Gastroesophageal sphincter (tissue), 4 donors: ENCODE measurements at regions not wholly inside any gene's neighbourhood (a gene's known extent, or its start where the extent isn't known, plus 50 kb on each side); places are given as distances from the start of the nearest gene placed in this dataset.
"Not testable (repeated sequence)": the region's sequence is repeated elsewhere in the genome, so short reads cannot be mapped to it uniquely, and the experiment has no call there.

Source experiments
- ATAC-seq: fragments of 150-250 bp; one replicate; pipeline ENCODE4 v1.9.1; 2016; ENCODE audit warnings: mild to moderate bottlenecking, moderate library complexity
- H3K27ac ChIP-seq, 4 donors: fragments of 200-600 bp; sonication (generic) in 3 of 4; 1 replicate in 3 of 4; 2 replicates in 1 of 4; pipeline ENCODE4 v1.5.1; 2016 to 2019
- H3K27me3 ChIP-seq: fragments of 200-600 bp; sonication (generic); one replicate; pipeline ENCODE4 v1.5.1; 2019
- H3K36me3 ChIP-seq, 2 donors: fragments of 200-600 bp; sonication (generic); one replicate each; pipeline ENCODE4 v1.5.1; 2019; ENCODE audit warnings: control low read depth in 1 of 2
- H3K4me1 ChIP-seq, 3 donors: fragments of 200-600 bp; sonication (generic); 1 replicate in 2 of 3; 2 replicates in 1 of 3; pipeline ENCODE4 v1.5.1; 2016 to 2019; ENCODE audit warnings: control low read depth in 2 of 3
- H3K4me3 ChIP-seq, 2 donors: fragments of 200-600 bp; sonication (generic); one replicate each; pipeline ENCODE4 v1.5.1; 2019; ENCODE audit warnings: mild to moderate bottlenecking in 1 of 2, moderate library complexity in 1 of 2
- H3K9me3 ChIP-seq, 3 donors: fragments of 200-600 bp; sonication (generic); one replicate each; pipeline ENCODE4 v1.5.1; 2017 to 2019; ENCODE audit warnings: control low read depth in 2 of 3
- EP300 ChIP-seq: sonication (generic); formaldehyde crosslinking; IDR thresholded peaks from one replicate; pipeline ENCODE4 v1.6.1; 2017; ENCODE audit warnings: antibody characterized with exemption, mild to moderate bottlenecking
- POLR2A ChIP-seq, 2 donors: fragments of 450-650 bp; IDR thresholded peaks; one replicate each; pipeline ENCODE4 v1.6.1; 2017; ENCODE audit warnings: antibody characterized with exemption in 2 of 2, mild to moderate bottlenecking in 2 of 2, moderate library complexity in 1 of 2
- POLR2AphosphoS5 ChIP-seq: sonication (generic); formaldehyde crosslinking; IDR thresholded peaks from one replicate; pipeline ENCODE4 v1.6.1; 2017; ENCODE audit warnings: antibody characterized with exemption
- WGBS, 2 donors: methylation state at CpG; one replicate each; pipeline ENCODE4 v1.1.5; 2018; ENCODE audit warnings: low coverage in 1 of 2; 5-methylcytosine and 5-hydroxymethylcytosine counted together
- TF ChIP-seq, protein P1 (sequence below), 4 experiments: fragments of 200-600 bp in 2 of 4; fragments of 450-650 bp in 2 of 4; sonication (generic) in 1 of 4; IDR thresholded peaks; one replicate each; pipeline ENCODE4 v1.5.1; 2017 to 2019; ENCODE audit warnings: antibody characterized with exemption in 4 of 4, mild to moderate bottlenecking in 2 of 4, moderate library complexity in 2 of 4

DNA sequence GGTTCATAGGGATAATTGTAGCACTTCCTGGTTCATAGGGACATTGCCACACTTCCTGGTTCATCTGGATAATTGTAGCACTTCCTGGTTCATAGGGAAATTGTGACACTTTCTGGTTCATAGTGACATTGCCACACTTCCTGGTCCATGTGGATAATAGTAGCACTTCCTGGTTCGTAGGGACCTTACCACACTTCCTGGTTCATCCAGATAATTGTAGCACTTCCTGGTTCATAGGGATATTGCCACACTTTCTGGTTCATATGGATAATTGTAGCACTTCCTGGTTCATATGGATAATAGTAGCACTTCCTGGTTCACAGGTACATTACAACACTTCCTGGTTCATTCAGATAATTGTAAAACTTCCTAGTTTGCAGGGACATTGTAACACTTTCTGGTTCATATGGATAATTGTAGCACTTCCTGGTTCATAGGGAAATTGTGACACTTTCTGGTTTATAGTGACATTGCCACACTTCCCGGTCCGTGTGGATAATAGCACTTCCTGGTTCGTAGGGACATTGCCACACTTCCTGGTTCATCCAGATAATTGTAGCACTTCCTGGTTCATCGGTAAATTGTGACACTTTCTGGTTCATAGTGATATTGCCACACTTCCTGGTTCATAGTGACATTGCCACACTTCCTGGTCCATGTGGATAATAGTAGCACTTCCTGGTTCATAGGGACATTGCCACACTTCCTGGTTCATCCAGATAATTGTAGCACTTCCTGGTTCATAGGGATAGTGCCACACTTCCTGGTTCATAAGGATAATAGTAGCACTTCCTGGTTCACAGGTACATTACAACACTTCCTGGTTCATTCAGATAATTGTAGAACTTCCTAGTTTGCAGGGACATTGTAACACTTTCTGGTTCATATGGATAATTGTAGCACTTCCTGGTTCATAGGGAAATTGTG lies 60.8 kb upstream of the CD99 start:
- not testable (repeated sequence) for H3K4me1 ChIP-seq, H3K4me3 ChIP-seq, ATAC-seq, H3K9me3 ChIP-seq, H3K27me3 ChIP-seq
- WGBS, 2 donors: 86 to 94% methylated on average over 5 of the region's 5 CpGs
- peak overlapping the region in 3 of 4 donors; percentile 6 to 27 (median 21) for H3K27ac ChIP-seq
- peaks cover 0 to 30% of the 10 kb centered on the region in 2 donors for H3K36me3 ChIP-seq

DNA sequence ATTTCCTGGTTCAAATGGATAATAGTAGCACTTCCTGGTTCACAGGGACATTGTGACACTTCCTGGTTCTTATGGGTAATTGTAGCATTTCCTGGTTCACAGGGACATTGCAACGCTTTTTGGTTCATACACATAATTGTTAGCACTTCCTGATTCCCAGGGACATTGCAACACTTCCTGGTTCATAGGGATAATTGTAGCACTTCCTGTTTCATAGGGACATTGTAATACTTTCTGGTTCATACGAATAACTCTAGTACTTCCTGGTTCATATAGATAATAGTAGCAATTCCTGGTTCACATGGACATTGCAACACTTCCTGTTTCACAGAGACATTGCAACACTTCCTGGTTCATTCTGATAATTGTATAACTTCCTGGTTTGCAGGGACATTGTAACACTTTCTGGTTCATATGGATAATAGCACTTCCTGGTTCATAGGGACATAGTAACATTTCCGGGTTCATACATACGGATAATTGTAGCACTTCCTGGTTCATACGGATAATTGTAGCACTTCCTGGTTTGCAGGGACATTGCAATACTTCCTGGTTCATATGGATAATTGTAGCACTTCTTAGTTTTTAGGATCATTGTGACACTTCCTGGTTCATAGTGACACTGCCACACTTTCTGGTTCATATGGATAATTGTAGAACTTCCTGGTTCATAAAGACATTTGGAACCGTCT lies 61.6 kb upstream of the CD99 start:
- TF ChIP-seq POLR2AphosphoS5 (no peak), EP300 (no peak), POLR2A (IDR thresholded peaks at IDR 0.05) (no peak)
- TF ChIP-seq, protein P1, sequence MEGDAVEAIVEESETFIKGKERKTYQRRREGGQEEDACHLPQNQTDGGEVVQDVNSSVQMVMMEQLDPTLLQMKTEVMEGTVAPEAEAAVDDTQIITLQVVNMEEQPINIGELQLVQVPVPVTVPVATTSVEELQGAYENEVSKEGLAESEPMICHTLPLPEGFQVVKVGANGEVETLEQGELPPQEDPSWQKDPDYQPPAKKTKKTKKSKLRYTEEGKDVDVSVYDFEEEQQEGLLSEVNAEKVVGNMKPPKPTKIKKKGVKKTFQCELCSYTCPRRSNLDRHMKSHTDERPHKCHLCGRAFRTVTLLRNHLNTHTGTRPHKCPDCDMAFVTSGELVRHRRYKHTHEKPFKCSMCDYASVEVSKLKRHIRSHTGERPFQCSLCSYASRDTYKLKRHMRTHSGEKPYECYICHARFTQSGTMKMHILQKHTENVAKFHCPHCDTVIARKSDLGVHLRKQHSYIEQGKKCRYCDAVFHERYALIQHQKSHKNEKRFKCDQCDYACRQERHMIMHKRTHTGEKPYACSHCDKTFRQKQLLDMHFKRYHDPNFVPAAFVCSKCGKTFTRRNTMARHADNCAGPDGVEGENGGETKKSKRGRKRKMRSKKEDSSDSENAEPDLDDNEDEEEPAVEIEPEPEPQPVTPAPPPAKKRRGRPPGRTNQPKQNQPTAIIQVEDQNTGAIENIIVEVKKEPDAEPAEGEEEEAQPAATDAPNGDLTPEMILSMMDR (IDR thresholded peaks at IDR 0.05): no peak
- ATAC-seq: no peak
- Histone ChIP-seq H3K27me3 (no peaks in the 10 kb centered on the region), H3K36me3 (peaks cover 0 to 38% of the 10 kb centered on the region in 2 donors), H3K27ac (peak overlapping the region in 1 of 4 donors; percentile 10), H3K4me3 (no peak overlapping the region), H3K4me1 (no peaks in the 10 kb centered on the region), H3K9me3 (no peaks in the 10 kb centered on the region)
- WGBS, 2 donors: 81 to 93% methylated on average over 6 of the region's 6 CpGs

DNA sequence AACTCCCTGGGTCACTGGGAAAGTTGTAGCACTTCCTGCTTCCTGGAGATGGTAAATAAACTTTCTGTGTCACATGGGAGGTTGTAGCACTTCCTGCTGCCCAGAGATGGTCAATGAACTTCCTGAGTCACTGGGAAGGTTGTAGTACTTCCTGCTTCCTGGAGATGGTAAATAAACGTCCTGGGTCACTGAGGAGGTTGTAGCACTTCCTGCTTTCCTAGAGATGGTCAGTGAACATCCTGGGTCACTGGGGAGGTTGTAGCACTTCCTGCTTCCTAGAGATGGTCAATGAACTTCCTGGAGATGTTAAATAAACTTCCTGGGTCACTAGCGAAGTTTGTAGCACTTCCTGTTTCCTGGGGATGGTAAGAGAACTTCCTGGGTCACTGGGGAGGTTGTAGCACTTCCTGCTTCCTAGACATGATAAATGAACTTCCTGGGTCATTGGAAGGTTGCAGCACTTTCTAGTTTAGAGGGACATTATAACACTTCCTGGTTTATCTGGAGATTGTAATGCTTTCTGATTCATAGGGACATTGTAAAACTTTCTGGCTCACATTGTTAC lies 62.3 kb upstream of the CD99 start:
- WGBS, 2 donors: 71% methylated on average over 2 of the region's 2 CpGs; no CpG with 5 or more reads in 1 of the 2 donors
- Histone ChIP-seq H3K4me1 (no peaks in the 10 kb centered on the region), H3K27ac (peak overlapping the region in 1 of 4 donors; percentile 10), H3K27me3 (no peaks in the 10 kb centered on the region), H3K9me3 (no peaks in the 10 kb centered on the region), H3K4me3 (no peak overlapping the region), H3K36me3 (peaks cover 0 to 44% of the 10 kb centered on the region in 2 donors)
- TF ChIP-seq, protein P1 (IDR thresholded peaks at IDR 0.05): no peak
- TF ChIP-seq POLR2A (IDR thresholded peaks at IDR 0.05): no peak
- TF ChIP-seq EP300: no peak
- TF ChIP-seq POLR2AphosphoS5: no peak
- no peak for ATAC-seq

DNA sequence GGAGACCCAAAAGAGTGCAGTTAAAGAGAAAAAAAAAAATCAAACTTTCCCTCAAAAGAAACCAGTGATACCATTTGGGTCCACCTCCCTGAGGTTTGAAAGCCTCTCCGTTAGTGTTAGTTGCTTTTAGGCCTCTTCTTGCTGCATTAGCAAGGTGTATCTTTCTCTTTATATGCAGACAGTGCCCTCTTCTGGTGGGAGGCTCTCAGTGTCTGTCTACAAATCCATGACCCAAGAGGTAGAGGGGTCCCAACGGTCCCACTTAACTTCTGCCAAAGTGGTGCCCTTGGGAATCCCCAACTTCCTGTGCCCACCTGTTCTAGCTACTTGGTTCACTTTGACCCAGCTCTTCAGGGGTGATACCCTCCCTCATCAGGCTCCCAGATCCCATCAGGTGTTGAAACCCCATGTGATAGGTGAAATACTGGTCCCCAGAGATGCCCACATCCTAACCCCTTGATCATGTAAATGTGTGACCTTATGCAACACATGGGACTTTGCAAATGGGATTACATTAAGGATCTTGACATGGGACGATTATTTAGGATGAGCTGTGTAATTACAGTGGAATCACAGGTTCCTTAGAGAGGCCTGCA lies 63.7 kb upstream of the CD99 start:
- Histone ChIP-seq H3K4me3 (no peak overlapping the region), H3K36me3 (peaks cover 0 to 57% of the 10 kb centered on the region in 2 donors), H3K27me3 (no peaks in the 10 kb centered on the region), H3K9me3 (no peaks in the 10 kb centered on the region), H3K27ac (no peak overlapping the region), H3K4me1 (no peaks in the 10 kb centered on the region)
- ATAC-seq: peak; percentile 41
- WGBS, 2 donors: 35 to 53% methylated on average over 2 to 3 of the region's 3 CpGs
- TF ChIP-seq, protein P1 (IDR thresholded peaks at IDR 0.05): peak; percentile 30 to 51 (median 46)
- TF ChIP-seq EP300 (no peak), POLR2A (IDR thresholded peaks at IDR 0.05) (no peak)

DNA sequence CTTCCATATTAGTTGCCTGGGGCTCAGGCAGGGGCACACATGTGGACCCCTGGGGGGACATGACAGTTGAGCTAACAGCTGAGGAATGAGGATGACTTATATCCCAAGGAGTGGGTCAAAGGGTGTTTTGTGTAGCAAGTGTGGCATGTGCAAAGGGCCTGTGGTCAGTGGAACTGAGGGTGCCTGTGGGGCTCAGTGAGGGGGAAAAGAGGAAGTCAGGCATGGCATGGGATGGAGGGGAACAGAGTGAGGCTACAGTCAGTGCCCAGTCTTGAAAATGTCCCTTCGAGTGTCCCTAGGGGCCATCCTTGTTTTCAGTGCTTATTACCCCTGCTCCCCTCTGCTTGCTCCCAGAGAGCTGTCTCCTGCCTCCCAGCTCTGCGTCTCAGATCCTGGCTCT lies 64.3 kb upstream of the CD99 start:
- Histone ChIP-seq H3K27me3 (no peaks in the 10 kb centered on the region), H3K4me1 (no peaks in the 10 kb centered on the region), H3K36me3 (peaks cover 0 to 57% of the 10 kb centered on the region in 2 donors), H3K9me3 (no peaks in the 10 kb centered on the region), H3K4me3 (no peak overlapping the region), H3K27ac (no peak overlapping the region)
- WGBS, 2 donors: 84 to 100% methylated on average over 1 to 2 of the region's 2 CpGs
- TF ChIP-seq EP300 (no peak), POLR2A (IDR thresholded peaks at IDR 0.05) (no peak), POLR2AphosphoS5 (no peak)
- ATAC-seq: no peak
